ENCODE measurements at regions not wholly inside any gene's neighbourhood (a gene's known extent, or its start where the extent isn't known, plus 50 kb on each side); places are given as distances from the start of the nearest gene placed in this dataset.

DNA sequence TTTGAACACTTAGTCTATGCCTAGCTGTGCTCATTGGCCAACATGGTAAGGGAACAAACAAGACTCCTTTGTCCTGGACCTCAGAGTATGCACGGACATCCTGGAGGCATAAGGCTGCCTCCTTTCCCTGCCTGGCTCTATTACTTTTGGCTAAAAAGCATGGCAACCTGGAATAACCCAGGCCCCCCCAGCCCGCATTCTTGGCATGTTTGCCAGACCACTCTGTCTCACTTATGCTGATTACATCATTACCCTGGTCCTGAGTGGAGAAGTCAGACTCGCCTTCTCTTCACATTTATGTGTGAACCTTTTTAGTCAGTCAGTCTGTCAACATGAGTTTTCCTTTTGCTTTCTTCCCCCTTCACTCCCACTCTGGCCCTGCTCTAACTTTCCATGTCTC, 58.0 kb upstream of the ELK3 start:
- DNase-seq: no peak

DNA sequence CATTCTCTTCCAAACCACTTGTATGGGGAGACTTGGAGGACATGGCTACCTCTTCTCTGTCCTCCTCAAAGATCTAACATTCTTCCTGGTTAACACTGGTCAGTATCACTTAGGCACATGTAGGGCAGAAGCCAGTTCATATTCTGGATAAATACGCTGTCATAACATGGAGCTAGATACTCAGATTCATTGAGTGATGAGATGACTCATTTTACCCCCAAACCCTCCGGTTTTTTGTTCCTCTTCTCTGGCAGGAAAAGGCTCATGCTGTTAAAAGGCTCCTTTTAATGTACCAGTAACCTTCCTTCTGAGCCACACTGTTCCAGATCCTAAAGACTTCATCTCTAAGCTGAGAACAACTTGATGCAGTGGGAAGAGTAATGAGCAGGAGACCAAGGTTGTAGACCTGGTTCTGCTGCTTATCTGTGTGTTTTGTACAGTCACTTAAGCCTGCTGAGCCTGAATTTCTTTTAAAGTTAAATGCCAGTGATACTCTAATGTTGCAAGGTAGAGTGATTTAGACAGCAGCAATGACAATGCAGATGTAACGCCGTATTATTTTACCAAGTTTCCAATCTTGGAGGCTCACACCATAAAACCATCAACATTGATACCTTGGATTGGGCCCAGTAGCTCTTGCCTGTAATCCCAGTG, 57.3 kb upstream of the ELK3 start:
- no peak for DNase-seq

DNA sequence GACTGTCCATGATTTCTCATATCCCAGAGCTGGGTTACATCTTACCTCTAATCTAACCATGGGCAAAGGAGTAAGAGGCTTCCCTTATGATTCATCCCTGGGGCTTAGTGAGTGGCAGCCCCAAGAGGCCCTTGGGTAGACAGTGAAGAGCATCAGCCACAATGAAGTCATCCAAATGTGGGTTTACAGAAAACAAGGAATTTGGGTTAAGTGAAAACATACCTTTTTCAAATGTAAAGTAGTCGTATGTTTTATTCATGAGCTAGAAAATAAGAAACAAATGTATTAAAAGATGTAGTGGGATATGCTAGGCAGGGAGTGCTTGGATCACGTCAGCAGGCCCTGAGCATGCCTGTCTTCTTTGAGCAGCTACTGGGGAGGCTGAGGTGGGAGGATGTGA, 54.0 kb upstream of the ELK3 start:
- no peak for DNase-seq

DNA sequence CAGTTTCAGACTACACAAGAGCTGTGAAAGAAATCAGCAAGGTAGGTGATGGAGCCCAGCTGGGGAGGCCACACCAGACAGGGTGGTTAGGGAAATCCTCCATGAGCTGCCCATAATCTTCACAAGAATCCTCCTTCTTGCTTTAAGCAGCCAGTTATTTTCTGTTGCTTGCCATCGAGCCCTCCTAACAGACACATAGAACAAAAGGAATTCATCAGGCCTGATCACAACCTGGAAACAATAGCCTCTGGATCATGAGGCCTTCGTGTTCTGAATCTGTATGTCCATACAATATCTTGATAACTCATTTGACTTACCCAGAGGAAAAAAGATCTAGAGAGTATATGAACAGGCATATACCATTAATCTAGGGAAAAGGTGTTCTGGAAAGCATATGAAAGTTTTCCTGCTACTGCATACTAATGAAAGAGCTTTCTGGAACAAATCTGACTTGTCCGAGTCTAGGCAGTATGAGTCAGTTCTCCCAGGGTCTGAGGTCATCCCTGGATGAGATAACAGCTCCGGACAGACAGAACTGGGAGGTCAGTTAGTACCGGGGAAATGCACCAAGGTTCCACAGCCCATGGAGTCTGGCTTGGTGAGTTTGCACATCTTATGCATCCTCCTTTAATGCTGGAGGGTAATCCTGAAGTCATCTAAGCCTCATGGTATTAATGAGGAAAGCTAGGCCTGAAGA, 52.8 kb upstream of the ELK3 start:
- DNase-seq: no peak

DNA sequence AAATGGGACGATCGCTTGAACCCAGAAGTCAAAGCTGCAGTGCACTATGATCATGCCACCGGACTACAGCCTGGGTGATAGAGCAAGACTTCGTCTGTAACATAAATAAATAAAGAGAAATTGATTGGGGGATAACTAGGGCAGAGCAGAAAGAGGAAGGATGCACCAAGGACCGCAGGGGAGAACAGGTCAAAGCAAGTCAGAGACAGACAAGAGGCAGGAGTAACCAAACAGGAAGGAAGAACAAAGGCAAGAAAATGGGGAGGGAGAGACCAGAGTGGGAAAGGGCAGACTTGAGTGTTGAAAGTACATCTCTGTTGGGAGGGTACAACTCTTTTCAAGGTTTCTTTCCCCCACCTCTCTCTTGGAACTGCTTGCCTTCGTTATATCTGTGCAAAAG, 50.8 kb upstream of the ELK3 start:
- DNase-seq: no peak

DNA sequence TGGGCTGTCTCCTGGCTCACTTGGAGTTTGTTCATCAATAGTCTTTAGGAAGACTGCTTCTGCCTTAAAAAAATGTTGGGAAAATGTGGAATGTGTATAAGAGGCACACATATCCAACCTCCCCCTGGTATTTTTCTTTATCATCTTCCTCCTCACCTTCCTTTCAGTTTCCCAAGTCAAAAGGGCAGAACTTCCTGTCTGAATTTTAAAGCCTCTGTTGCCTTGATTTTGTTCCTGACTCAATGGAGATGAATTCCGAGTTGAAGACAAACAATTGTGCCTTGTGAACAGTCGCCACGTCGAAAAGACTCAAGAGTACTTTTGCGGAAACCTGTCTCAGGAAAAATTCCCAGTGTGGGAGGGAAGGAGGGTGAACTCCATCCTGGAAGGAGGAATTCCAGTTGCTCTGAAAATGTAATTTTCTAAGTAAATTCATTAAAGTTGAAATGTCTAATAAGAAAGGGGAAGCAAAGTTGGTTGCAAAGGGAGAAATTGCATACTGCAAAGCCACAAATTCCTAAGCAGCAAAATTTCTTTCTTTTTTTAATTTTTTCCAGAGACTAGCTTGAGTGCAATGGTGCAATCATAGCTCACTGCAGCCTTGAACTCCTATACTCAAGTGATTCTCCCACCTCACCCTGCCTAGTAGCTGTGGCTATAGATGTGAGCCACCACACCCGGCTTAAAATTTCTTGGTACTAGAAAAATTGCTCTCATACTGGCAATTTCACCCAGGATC, 50.2 kb upstream of the ELK3 start:
- no peak for DNase-seq
